ENCODE measurements at regions not wholly inside any gene's neighbourhood (a gene's known extent, or its start where the extent isn't known, plus 50 kb on each side); places are given as distances from the start of the nearest gene placed in this dataset.

- TF ChIP-seq CTCF (IDR thresholded peaks at IDR 0.05; ENCODE audit: low read depth, low read length, poor library complexity, severe bottlenecking) (no peak), EZH2phosphoT487 (IDR thresholded peaks at IDR 0.05; ENCODE audit: borderline replicate concordance, low read length) (no peak)
Measured at GRCh38 chr7:90092506-90092905, 61.8 kb upstream of the STEAP1 start.
